NCI-H1092 treated with DMSO at 0.1 percent for 48 hours (cell line): ENCODE measurements at regions not wholly inside any gene's neighbourhood (a gene's known extent, or its start where the extent isn't known, plus 50 kb on each side); places are given as distances from the start of the nearest gene placed in this dataset.

Experiments used
- DNase-seq: peaks from one replicate; lab custom pipeline; 2025; lab: John Stamatoyannopoulos, UW

- DNase-seq, result no peak
Observed at GRCh38 chr10:131674130-131674529, 226.7 kb upstream of the PPP2R2D start.

DNA sequence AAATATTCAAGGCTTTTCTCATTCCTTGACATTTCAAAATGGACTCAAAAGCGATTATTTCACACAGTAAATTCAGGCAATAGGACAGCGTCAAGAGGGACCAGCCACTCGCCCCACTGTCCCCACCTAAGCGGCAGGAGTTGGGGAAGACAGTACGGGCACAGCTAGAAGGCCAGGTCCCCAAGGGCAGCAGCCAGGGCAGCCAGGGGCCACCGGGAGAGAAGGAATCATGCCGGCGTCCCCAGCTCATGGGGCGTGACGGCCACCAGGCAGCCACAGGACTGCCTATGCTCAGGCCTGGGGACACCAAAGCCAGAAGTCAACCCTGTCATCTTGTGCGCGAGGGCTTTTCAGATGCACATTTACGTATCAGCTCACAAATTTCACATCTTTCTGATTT, 225.7 kb upstream of the PPP2R2D start:
- DNase-seq, result no peak

GRCh38 chr10:131676046-131676799, 224.6 kb upstream of the PPP2R2D start:
- no peak for DNase-seq

- DNase-seq, result no peak
Observed at GRCh38 chr10:131676800-131677421, 223.9 kb upstream of the PPP2R2D start.

GRCh38 chr10:131677671-131678070, 223.1 kb upstream of the PPP2R2D start:
- DNase-seq, result no peak

GRCh38 chr10:131678171-131678570, 222.6 kb upstream of the PPP2R2D start:
- no peak for DNase-seq

DNA sequence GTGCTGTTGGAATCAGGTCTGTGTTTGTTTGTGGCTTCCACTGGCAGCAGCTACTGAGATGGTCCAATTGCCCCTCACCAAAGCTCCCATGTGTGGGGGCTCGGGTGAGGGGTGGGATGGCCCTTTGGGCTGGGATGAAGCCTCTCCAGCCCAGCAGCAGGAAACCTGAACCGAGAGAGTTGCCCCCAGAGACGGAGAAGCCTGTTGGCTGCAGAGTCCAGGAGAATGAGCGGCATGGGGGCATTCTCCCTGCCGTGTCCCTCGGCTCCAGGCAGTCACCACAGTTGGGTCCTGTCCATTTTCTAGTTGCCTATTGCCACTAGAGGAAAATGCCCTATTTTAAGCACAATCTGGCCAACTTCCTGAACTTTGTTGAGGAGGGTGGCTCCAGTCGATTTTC, 222.2 kb upstream of the PPP2R2D start:
- DNase-seq, result no peak

- DNase-seq, result no peak
Observed at GRCh38 chr10:131679926-131680325, 220.9 kb upstream of the PPP2R2D start.

DNA sequence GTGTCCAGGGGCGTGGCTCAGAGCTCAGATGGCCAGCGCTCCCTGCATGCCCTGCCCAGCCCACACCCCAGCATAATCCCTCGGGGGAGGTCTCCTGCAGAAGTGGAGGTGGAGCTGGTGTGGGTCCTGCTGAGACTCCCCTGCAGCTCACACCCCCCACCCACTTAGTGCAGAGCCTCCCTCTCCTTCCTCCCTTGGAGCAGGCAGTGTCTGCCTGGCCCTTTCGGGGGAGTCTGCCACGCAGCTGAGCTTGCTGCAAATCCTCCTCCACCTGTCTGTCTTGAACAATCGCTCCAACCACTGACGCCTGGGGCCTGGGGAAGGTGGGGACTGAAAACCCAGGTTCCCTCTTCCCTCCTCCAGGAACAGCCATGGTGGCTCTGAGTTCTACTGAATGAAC, 219.7 kb upstream of the PPP2R2D start:
- DNase-seq, result no peak

GRCh38 chr10:131681656-131682055, 219.2 kb upstream of the PPP2R2D start:
- DNase-seq, result no peak

- DNase-seq, result no peak
Observed at GRCh38 chr10:131682271-131682962, 218.4 kb upstream of the PPP2R2D start.

GRCh38 chr10:131683281-131683861, 217.4 kb upstream of the PPP2R2D start:
- DNase-seq, result no peak

- no peak for DNase-seq
Observed at GRCh38 chr10:131683941-131684340, 216.9 kb upstream of the PPP2R2D start.

DNA sequence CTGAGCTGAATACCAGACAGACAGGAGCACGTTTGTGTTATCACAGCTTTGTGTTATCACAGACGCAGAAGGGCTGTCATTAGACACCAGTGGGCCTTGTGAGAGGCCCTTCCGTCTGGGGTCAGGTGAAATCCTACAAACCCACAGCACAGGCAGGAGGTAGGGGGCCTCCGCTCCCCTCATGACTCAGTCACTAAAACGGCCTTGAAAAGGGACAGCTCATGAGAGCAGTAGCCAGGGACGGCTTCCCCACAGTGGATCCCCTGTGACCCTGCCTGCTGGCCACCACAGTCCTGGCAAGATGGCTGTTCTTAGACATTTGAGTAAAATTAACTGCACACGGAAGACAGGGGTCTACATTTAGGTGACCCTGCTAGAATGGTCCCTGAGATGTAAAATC, 215.8 kb upstream of the PPP2R2D start:
- no peak for DNase-seq

- no peak for DNase-seq
Observed at GRCh38 chr10:131685576-131685975, 215.2 kb upstream of the PPP2R2D start.

DNA sequence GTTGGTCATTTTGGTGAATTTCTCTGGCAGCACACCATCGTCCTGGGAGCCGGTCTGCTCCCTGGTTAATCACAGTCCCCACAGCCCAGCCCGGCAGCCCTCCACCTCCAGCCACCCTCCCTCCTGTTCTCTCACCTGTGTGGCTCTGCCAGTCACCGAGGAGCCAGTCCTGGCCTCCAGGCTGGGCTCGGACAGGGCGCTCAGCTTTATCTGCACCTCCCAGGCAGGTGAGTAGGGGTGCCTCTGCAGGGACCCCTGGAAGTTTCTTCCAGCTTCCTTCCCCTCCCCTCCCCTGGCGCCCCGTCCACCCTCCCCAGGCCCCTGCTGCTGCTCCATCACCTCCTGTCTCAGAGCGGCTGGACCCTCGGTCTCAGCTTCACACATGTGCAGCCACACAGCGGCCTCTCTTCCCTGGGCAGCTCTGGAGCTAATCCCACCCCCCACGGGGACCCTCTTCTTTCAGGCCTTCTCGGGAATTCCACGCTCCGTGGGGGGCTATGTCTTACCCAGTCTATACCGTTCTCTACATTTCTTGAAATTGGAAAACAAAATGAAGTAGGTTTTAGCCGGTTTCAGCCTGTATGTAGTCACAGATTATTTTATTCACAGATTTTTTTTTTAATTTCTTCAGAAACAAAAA, 213.9 kb upstream of the PPP2R2D start:
- no peak for DNase-seq

- DNase-seq, result no peak
Observed at GRCh38 chr10:131688304-131688703, 212.5 kb upstream of the PPP2R2D start.

GRCh38 chr10:131689016-131689415, 211.8 kb upstream of the PPP2R2D start:
- no peak for DNase-seq

DNA sequence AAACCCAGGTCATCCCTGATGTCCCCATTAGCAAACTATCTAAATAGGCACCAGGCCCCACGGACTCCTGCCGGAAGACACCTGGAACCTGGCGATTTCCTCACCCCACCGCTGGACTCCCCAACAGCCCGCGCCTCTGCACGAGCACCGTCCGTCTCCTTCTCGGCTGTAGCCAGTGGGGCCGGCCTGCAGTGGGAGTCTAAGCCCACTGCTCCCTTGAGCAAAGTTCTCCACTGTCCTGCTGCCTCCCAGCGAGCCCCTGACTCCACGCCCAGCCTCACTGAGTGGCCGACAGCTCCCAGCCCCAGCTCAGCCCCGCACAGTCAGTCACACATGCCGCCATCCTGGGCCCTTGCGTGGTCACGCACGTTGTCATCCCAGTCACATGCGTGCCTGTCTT, 211.3 kb upstream of the PPP2R2D start:
- DNase-seq, result no peak

DNA sequence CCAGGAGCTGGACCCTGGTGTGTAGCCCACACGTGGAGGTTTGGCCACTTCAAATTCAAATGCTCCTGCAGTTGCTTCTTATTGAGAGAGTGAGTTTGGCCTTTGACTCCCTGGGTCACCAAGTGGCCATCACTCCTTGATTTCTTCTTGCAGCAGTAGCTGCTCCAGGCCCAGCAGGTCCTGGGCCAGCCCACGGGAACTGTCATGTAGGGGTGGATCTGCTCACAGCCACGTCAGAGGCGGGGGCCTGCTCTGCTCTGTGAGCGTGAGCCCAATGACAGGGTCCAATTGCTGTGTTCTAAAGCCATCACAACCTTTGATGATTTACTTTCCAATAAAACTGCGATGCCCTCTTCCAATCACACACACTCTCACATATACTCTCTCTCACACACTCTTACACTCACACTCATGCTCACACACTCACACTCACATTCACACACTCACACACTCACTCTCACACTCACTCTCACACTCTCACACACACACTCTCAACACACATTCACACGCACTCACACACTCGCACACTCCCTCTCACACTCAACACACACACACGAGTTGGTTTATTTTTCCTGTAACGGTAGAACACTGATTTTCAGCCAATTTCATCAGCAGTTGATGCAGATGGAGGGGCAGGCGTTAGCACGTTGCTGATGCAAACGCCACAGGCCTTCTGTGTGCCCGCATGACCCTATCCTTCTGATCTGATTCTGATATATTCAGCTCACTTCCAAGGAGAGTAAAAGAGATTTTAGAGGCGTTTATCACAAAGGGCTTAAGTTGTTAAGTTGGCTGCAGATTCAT, 210.7 kb upstream of the PPP2R2D start:
- DNase-seq, result no peak

DNA sequence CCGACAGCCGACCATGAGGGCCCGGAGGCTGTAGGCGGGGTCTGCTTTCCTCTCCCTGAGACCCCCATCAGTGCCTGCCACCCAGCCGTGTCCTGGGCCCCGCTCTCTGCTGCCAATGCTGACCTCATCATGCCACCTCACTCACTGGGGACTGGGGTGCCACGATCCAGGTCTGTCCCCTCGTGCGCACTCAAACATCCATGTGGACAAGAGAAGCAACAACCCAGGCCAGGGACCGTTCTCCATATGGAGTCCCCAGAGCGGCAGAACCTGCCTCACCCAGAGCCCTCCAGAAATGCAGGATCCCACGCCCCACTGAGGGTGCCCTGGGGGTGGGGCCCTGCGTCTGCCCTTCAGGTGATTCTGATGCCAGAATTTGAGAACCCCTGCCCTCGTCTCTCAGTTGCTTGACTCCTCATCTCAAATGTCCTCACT, 210.0 kb upstream of the PPP2R2D start:
- DNase-seq, result no peak
